GM21786 (cell line): ENCODE measurements at regions not wholly inside any gene's neighbourhood (a gene's known extent, or its start where the extent isn't known, plus 50 kb on each side); places are given as distances from the start of the nearest gene placed in this dataset.

Experiments used
- ATAC-seq: cut with Tn5 transposase; IDR thresholded peaks from one replicate; pipeline ENCODE4 v1.9.1; 2021; ENCODE audit not compliant: unreplicated experiment

GRCh38 chr13:39967199-39967959, 311.9 kb downstream of the COG6 start:
- ATAC-seq: no peak

GRCh38 chr13:39968646-39969475, 313.4 kb downstream of the COG6 start:
- ATAC-seq: no peak

- no peak for ATAC-seq
These were observed 314.9 kb downstream of the COG6 start for GRCh38 chr13:39970177-39970846.

DNA sequence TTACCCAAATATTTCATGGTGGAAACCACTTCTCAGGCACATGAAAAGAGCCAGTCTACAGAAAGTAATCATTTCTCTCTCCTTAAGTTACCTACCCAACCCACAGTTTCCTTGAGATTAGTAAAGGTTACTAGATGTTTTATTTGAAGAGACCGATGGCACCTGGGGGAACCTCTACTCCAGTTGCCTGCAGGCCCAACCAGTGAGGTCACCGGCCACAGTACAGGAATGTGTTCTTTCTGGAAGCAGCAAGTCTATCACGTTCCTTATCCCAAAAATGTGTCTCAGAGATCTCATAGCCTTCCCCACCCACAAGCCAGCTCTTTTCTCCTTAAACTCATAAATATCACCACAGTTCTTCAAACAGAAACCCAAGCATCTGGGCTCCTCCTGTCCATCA, 316.1 kb downstream of the COG6 start:
- ATAC-seq: no peak

DNA sequence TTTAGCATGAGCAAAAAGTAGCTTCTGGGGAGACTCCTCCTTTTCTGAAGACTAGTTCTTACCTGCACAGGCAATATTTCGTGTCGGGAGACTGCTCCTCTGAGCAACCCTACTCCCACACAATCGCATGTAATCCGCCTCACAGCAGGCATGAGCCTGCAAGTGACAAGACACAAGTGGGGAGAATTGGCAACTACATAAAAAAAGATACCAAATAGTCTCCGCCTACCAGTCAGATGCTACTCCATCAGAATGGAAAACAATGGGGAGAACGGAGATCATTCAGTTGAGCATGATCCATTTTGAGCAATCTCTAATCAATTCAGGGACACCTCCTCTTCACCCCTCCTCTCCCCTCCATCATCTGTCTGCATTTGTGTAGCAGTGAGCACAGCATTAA, 321.0 kb downstream of the COG6 start:
- no peak for ATAC-seq

DNA sequence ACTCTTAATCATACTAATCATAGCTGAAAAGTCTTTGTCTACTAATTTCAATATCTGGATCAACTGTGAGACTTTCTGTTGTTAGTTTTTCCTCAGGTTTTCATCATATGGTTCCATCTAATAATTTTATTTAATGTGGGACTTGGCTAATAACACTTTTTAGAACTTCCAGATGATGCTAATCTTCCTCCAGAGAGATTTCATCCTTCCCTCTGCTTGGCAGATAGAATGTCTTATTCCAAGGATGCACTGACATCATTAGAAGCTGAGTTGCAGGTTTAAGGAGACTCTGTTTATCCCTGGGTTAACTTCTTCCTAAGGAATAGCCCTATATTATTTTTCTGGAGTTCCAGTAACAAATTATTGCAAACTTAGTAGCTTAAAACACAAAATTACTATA, 325.6 kb downstream of the COG6 start:
- no peak for ATAC-seq

- ATAC-seq: no peak
These were observed 327.3 kb downstream of the COG6 start for GRCh38 chr13:39982745-39983144.

- ATAC-seq: no peak
These were observed 329.6 kb downstream of the COG6 start for GRCh38 chr13:39985071-39985470.

DNA sequence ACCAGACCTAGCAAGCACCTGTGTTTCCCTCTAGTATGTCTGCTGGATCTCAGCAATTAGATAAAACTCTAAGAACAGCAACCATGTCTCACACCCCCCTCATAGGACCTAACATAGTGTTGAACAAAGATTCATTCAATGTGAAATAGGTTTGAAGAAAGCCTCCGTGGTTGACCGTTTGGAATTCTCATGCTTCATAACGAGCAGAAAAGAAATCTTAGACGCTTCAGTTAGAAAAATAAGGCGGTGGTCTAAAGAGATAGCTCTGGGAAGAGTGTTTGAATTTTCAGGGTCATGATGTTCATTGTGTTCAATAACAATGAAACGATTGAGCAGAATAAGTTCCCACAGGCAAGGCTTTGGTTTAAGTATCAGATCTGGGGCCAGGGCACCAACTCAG, 332.9 kb downstream of the COG6 start:
- ATAC-seq: no peak

DNA sequence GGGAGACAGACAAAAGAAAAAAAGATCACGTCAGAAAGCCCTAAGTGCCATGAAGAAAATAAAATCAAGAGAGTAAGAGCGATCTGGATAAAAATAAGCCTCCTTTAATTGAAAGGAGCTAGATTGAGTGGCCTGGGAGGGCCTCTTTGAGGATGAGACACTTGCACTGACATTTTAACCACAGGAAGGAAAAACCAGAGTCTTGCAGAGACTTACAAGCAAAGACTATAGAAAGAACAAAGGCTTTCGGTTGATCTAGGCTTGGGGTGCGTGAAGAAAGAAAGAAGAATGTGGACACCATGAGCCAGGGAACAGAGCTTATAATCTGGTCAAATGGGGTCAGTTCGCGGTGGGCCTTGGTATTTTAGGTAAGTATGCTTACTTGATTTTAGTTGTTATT, 342.7 kb downstream of the COG6 start:
- ATAC-seq: no peak

- ATAC-seq: no peak
These were observed 346.6 kb downstream of the COG6 start for GRCh38 chr13:40002016-40002415.

GRCh38 chr13:40013554-40013953, 358.1 kb downstream of the COG6 start:
- no peak for ATAC-seq

DNA sequence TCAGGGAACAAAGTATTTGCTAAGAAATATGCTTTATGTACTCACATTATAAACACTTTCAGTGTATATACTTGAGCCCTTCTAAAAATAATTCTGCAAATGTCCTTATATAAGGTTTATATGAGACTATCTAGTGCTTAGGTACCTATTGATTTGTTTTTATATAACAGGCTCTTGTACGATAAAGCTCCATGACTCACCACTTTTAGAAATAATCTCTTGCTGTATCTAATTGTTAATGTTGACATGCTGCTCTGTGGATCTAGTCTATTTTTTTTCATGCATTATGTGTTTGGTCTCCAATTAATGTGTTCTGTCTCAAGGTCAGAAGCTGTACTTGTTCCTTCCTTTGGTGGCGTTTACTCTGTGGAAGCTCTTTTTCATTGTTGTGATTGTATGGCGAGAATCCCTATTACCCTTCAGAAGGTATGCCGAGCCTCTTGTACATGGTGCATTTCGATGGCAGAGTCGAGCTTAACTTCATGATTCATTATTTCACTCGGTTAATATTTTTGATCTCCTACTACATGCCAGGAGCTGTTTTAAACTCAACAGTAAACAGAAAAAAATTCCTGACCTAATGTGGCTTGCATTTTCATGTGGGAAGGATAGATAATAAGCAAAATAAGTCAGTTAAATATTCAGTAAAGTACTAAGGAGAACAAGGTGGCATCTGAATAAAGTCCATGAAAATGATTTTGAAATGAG, 361.6 kb downstream of the COG6 start:
- no peak for ATAC-seq

- no peak for ATAC-seq
These were observed 362.3 kb downstream of the COG6 start for GRCh38 chr13:40017662-40018262.

DNA sequence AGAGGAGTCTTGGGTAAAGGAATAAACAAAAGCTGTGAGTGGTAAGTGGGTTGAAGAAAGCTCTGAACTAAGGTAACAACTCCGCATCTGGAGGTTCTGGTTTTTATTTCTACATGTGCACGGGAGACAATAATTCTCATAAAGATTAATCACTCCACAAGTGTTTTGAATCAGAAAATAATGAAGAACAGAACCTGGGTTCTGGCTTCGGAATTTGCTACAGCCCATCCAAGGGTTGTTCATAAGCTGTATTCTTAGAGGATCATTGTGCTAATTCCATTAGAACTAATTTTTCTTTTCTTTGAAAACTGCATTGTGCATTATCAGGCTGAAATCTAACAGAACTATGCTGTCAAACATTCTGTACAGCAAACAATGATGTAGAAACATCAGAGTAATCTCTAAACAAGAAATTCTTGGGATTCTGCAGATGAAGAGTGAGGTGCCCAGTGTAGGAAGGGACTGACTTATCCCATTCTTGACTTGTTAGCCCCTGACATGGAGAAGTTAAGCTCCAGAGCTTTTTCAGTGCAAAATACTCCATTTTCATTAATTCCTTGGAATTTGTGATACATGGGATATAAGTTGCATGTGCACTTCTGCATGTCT, 368.2 kb downstream of the COG6 start:
- ATAC-seq: no peak

GRCh38 chr13:40024204-40024966, 368.9 kb downstream of the COG6 start:
- no peak for ATAC-seq

- ATAC-seq: no peak
These were observed 369.7 kb downstream of the COG6 start for GRCh38 chr13:40024967-40025714.

- peak; percentile 97 for ATAC-seq
These were observed 370.7 kb downstream of the COG6 start for GRCh38 chr13:40026174-40026585.

DNA sequence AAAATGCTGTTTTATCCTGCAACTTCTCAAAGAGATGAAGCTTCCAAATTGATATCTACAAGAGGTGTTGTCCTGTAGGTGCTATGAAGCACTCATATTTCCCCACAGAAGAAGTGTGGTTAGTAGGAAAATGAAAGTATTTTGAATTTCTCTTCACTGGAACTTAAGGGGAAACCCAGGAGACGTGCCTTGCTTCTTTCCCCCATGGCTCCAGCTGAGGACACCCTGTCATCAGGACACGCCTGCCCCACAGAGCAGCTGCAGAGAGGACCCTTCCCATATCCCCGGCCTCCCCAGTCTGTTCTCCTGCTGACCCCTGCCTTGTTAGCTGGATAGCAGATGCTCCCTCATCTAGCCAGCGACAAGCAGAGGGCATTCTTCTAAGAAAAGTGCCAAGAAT, 371.3 kb downstream of the COG6 start:
- peak; percentile 24 for ATAC-seq
